Stimulated activated CD8-positive, alpha-beta memory T cell treated with anti-CD3 and anti-CD28 coated beads, Interleukin-15, amount 100 ng/mL, for 48 hours (primary cell): ENCODE measurements at regions not wholly inside any gene's neighbourhood (a gene's known extent, or its start where the extent isn't known, plus 50 kb on each side); places are given as distances from the start of the nearest gene placed in this dataset.
"Not testable (repeated sequence)": the region's sequence is repeated elsewhere in the genome, so short reads cannot be mapped to it uniquely, and the experiment has no call there.

Source experiments
- DNase-seq, 2 donors: peaks; one replicate each; pipeline ENCODE4 v3.0.0-alpha.2; 2020; ENCODE audit warnings: low read depth in 2 of 2

GRCh38 chr5:168114444-168115017 is 176.9 kb upstream of the WWC1 start:
- peak in 1 of 2 donors; percentile 33 for DNase-seq

GRCh38 chr5:168117469-168117868 is 174.0 kb upstream of the WWC1 start:
- no peak for DNase-seq

DNA sequence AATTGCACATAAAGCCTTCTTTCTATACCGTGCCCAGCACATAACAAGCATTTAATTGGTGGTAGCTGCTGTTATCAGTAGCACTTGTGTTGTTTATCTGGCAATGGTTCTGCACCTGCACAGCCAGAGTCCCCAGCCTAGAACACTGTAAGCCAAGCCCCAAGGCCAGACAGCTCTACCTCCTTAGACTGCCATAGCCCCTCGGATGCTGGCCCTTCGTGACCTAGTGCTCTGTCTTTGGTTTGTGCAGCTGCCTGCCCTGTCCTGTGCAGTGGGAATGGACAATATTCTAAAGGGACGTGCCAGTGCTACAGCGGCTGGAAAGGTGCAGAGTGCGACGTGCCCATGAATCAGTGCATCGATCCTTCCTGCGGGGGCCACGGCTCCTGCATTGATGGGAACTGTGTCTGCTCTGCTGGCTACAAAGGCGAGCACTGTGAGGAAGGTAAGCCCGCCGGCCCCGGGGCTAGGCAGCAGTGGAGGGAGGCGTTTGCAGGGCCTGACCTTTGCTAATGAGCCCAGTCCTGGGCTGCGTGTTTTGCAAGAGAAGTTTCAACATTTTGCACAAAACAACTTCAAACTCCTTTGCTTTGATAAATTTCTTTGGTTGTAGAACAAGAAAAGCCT is 173.3 kb upstream of the WWC1 start:
- no peak for DNase-seq

GRCh38 chr5:168120401-168121137 is 170.9 kb upstream of the WWC1 start:
- DNase-seq = no peak

- DNase-seq = no peak
These were observed 170.3 kb upstream of the WWC1 start for GRCh38 chr5:168121138-168121494.

DNA sequence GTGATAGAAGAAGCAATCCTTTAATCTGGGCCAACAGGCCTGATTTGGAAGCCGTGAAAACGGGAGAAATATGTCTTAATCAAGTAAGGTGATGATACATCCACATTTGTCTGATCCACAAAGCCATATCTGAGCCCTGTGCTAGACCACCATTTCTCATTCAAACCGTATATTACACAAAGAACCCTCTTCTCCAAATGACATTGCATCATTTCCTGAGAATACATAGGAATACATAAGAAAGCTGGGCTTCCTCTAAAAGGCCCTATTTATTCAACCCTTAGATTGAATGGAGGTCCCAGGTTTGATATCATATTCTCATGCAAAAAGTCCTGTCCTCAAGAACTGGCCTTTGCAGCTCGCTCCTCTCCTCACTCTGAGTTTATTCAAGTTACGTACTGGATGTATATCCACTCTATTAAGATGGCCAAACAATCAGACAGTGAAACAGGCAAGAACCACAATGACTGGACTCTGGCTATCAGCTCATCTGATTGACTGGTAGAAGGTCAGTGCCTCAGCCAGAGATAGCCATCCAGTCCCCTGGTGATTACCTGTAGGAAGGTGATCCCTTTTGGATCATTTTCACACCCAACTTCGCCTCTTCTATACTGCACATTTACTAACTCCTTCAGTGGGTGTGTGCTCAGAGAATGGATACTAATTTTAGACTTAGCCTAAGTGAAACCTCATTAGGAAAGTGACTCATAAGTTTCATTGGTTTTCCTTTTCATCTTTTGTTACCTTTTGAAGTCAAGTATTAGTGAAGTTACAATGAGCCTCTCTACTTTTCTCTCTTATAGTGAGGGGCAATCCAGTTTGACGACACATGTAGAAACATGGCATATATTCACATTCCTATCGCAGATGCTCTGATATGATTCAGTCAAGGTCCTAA is 167.6 kb upstream of the WWC1 start:
- DNase-seq = no peak

- no peak for DNase-seq
These were observed 165.8 kb upstream of the WWC1 start for GRCh38 chr5:168125445-168126199.

GRCh38 chr5:168126606-168127005 is 164.8 kb upstream of the WWC1 start:
- DNase-seq = no peak

DNA sequence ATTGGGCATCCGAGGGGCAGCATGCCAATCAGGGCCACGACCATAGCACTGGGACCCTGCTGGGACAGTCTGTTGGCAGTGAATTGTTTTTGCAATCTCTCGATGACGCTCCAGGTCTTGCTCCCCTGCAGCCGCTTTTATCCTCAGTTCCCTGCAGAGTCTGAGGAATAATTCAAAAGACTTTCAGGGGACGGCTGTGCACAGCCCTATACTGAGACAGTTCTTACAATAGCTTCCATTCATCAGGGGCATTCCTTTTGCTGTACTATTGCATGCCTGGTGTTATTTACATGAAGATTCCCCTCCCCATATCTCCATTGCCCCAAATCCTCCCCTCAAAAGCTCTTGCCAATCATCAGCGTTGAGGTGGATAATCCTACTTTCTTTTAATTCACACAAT is 163.3 kb upstream of the WWC1 start:
- DNase-seq = no peak

DNA sequence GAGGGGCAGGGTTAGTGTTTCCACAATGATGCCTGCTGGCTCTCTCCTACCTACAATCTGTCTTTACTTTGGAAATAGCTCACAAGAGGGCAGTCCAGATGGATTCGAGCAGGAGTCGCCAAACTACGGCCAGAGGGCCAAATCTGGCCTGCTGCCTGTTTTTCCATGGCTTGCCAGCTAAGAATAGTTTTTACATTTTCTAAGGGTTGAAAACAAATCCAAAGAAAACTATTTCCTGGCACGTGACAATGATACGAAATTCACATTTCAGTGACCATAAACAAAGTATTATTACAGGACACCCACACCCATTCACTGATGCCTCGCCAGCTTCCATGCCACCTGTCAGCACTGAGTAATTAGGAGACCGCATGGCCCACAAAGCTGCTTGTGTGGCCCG is 162.9 kb upstream of the WWC1 start:
- no peak for DNase-seq

GRCh38 chr5:168131519-168131918 is 159.9 kb upstream of the WWC1 start:
- DNase-seq = no peak

GRCh38 chr5:168132241-168132641 is 159.2 kb upstream of the WWC1 start:
- DNase-seq = no peak

GRCh38 chr5:168135897-168136296 is 155.5 kb upstream of the WWC1 start:
- no peak for DNase-seq

- DNase-seq = no peak
These were observed 155.1 kb upstream of the WWC1 start for GRCh38 chr5:168136340-168136739.

- DNase-seq = no peak
These were observed 154.2 kb upstream of the WWC1 start for GRCh38 chr5:168137265-168137664.

- DNase-seq = no peak
These were observed 151.2 kb upstream of the WWC1 start for GRCh38 chr5:168140241-168140640.

- no peak for DNase-seq
These were observed 149.0 kb upstream of the WWC1 start for GRCh38 chr5:168142402-168142801.

DNA sequence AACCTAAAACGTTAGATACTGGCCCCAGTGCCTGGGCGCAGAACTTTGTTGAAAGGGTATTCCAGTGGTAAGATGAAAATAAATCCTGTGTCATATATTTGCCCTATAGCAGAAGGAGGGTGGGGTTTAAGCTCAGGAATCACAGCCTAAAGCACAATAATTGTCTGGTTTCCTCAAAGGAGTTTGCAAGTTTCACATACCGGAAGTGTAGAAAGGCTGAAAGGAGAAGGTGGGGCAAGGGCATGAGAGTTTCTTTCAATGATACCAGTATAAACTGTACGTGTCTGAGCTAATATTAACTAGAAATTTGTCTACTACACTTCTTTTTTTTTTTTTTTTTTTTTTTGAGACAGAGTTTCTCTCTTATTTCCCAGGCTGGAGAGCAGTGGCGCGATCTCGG is 147.9 kb upstream of the WWC1 start:
- not testable (repeated sequence) for DNase-seq

DNA sequence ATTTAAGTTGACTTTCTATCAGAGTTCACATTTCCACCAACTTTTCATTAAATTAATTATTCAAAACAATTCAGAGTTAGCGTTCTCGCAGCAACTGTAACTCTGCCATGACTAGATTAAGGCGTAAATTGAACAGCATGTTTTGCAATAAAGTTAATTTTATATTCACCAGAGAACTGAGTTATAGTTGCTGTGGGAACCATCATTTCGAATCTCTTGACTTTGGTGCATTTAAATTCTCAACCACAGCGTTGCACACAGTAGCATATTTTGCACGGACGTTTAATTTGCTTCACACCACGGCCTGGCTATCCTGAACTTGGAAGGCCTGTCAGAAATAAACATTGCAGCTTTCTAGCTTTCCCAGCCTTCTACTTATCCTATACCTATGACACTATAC is 144.3 kb upstream of the WWC1 start:
- no peak for DNase-seq

DNA sequence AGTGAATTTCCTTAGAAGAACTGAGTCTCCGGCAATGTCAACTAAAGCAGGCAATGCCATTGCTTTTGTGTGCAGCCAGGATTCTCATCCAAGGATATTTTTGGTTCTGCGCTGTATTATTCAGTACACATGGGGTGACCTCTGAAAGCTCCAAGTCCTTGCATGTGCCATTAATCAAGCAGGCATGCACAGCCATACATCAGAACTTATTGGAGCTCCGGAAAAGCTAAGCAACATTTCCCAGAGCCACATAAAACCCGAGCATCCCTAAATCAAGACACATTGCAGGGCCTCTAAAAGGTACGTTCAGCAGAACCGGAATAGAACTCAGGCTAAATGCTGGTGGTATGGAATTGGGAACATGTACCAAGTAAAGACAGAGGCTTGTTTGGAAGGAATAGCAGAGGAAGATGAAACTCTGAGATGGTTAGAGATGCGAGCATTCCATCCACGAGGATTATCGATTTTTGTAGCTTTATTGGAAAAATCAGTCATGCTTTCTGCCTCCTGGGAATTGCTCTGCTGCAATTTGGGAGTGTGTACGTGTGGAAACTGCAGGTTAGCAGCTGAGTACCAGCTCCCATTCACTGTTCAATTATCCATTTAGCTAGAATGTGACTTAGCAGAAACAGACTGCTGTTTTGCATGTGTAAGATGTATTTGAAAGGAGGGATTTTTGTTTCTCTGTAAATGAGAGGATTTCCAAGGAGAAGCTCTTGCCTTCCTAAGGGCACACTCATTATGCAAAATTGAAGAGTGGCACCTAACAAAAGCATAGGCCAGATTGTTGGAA is 143.7 kb upstream of the WWC1 start:
- DNase-seq = no peak

- no peak for DNase-seq
These were observed 140.4 kb upstream of the WWC1 start for GRCh38 chr5:168151041-168151440.
